Effector memory CD4-positive, alpha-beta T cell (primary cell): ENCODE measurements at regions not wholly inside any gene's neighbourhood (a gene's known extent, or its start where the extent isn't known, plus 50 kb on each side); places are given as distances from the start of the nearest gene placed in this dataset.
"Not testable (repeated sequence)": the region's sequence is repeated elsewhere in the genome, so short reads cannot be mapped to it uniquely, and the experiment has no call there.

Experiments used
- DNase-seq, 3 donors: peaks; one replicate each; pipeline ENCODE4 v3.0.0-alpha.2; 2020
- H3K27ac ChIP-seq: 2 replicates; pipeline ENCODE4 v1.7.0; 2013; ENCODE audit warnings: mild to moderate bottlenecking, low read length, moderate library complexity; ENCODE audit not compliant: insufficient read depth, poor library complexity, severe bottlenecking
- H3K27me3 ChIP-seq: replicated peaks from 2 replicates; pipeline ENCODE4 v1.7.0; 2013; ENCODE audit warnings: mild to moderate bottlenecking, low read length; ENCODE audit not compliant: insufficient read depth, control insufficient read depth, poor library complexity, severe bottlenecking
- H3K36me3 ChIP-seq: 2 replicates; pipeline ENCODE4 v1.7.0; 2013; ENCODE audit warnings: mild to moderate bottlenecking, low read length, moderate library complexity; ENCODE audit not compliant: control insufficient read depth, insufficient read depth
- H3K4me1 ChIP-seq: 2 replicates; pipeline ENCODE4 v1.7.0; 2013; ENCODE audit warnings: low read length, mild to moderate bottlenecking; ENCODE audit not compliant: control insufficient read depth, insufficient read depth, poor library complexity, severe bottlenecking
- H3K4me3 ChIP-seq: 2 replicates; pipeline ENCODE4 v1.7.0; 2013; ENCODE audit warnings: low read length, low read depth, mild to moderate bottlenecking; ENCODE audit not compliant: insufficient read depth, poor library complexity, severe bottlenecking
- H3K9me3 ChIP-seq: 2 replicates; pipeline ENCODE4 v1.7.0; 2013; ENCODE audit warnings: mild to moderate bottlenecking, low read length, moderate library complexity; ENCODE audit not compliant: control insufficient read depth

DNA sequence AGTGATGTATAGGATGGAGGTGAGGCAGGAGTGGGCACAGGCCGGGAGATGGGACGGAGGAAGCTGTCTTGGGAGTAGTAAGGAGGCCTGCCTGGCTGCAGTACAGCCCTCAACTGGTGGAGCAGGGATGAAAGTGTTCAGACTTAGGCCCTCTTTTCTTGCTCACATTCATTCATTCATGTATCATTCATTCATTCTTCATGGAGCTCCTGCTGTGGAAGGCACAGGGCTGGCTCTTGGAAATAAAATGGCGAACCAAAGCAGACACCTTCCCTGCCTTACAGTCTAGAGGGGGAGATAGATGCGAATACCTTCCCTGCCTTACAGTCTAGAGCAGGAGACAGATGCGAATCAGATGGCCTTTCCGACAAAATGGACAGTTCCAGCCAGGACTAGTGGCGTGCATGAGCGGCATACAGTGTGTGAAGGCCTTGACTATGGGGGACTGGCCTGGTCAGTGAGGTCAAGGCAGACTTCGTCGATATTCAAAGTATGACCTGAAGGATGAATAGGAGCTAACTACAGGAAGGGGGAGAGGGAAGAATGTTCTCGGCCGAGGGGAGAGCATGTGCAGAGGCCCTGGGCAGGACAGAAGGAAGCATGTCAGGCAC lies 143.2 kb upstream of the TLE3 start:
- H3K9me3 ChIP-seq, result no peaks in the 10 kb centered on the region
- no peaks in the 10 kb centered on the region for H3K36me3 ChIP-seq
- H3K4me1 ChIP-seq, result no peaks in the 10 kb centered on the region
- no peak overlapping the region for H3K4me3 ChIP-seq
- H3K27me3 ChIP-seq, result no peaks in the 10 kb centered on the region
- no peak for DNase-seq
- H3K27ac ChIP-seq, result no peak overlapping the region

DNA sequence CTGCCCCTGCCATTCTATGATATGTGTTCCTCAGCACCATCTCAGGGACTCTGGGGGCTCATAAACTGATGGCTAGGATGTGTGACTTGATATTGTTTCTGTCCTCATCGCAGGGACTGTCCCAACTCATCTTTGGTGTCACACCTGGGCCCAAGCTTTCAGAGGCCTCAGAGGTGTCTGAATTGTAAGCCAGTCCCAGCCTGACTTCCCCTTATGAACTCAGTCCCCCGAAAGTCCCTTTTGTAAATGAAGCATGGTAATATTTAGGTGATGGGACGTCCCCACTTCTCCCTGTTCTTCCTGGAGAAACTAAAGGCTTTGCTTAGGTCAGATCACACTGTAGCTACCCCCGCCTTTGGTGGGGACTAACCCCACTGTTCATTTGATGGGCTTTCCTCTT lies 142.4 kb upstream of the TLE3 start:
- Histone ChIP-seq H3K4me3 (no peak overlapping the region), H3K27ac (no peak overlapping the region), H3K4me1 (no peaks in the 10 kb centered on the region), H3K36me3 (no peaks in the 10 kb centered on the region), H3K27me3 (no peaks in the 10 kb centered on the region), H3K9me3 (no peaks in the 10 kb centered on the region)
- DNase-seq, result no peak

GRCh38 chr15:70238917-70239316 lies 141.2 kb upstream of the TLE3 start:
- no peak overlapping the region for H3K27ac ChIP-seq
- H3K4me3 ChIP-seq, result no peak overlapping the region
- no peaks in the 10 kb centered on the region for H3K36me3 ChIP-seq
- H3K4me1 ChIP-seq, result no peaks in the 10 kb centered on the region
- no peaks in the 10 kb centered on the region for H3K27me3 ChIP-seq
- DNase-seq, result no peak
- no peaks in the 10 kb centered on the region for H3K9me3 ChIP-seq

DNA sequence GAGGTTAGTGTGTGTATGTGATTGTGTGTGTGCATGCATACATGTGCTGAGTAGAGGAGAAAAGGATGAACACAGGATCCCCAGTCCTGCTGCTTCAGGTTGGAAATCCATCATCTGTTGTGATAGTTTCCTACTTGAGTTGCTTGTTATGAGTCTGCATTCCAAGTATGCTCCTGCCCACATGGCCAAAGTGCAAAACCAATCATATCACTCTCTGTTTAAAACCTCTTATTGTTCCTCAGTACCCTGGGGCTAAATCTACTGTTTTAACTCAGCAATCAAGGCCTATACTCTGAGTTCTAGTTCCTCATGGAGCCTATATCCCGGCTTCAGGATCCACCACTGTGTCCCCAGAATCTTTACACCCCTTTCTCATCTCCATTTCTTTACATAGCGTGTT lies 139.9 kb upstream of the TLE3 start:
- H3K4me1 ChIP-seq, result no peaks in the 10 kb centered on the region
- no peaks in the 10 kb centered on the region for H3K9me3 ChIP-seq
- DNase-seq, result no peak
- no peaks in the 10 kb centered on the region for H3K27me3 ChIP-seq
- H3K36me3 ChIP-seq, result no peaks in the 10 kb centered on the region
- H3K27ac ChIP-seq, result no peak overlapping the region
- no peak overlapping the region for H3K4me3 ChIP-seq

GRCh38 chr15:70236341-70237086 lies 138.8 kb upstream of the TLE3 start:
- Histone ChIP-seq H3K4me1 (no peaks in the 10 kb centered on the region), H3K4me3 (no peak overlapping the region), H3K36me3 (no peaks in the 10 kb centered on the region), H3K9me3 (no peaks in the 10 kb centered on the region), H3K27me3 (no peaks in the 10 kb centered on the region), H3K27ac (no peak overlapping the region)
- no peak for DNase-seq

DNA sequence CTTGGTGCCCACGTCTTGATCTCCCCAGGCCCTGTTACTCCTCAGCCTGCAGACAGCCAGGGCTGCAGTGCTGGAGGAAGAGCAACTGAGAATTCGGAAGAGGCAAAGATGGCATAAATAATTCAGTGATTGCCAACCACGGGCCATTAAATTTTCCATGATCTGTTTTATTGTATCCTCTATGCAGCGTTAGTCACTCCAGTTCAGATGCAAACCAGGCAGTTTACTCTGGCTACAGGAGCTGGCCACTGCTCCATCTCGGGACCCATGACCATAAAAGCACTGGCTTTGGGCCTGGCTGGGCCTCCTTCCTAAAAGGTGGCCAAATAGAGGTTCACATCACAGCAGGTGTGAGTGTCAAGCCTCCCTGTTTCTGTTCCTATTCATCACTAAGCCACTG lies 137.6 kb upstream of the TLE3 start:
- Histone ChIP-seq H3K4me1 (no peaks in the 10 kb centered on the region), H3K27ac (no peak overlapping the region)

DNA sequence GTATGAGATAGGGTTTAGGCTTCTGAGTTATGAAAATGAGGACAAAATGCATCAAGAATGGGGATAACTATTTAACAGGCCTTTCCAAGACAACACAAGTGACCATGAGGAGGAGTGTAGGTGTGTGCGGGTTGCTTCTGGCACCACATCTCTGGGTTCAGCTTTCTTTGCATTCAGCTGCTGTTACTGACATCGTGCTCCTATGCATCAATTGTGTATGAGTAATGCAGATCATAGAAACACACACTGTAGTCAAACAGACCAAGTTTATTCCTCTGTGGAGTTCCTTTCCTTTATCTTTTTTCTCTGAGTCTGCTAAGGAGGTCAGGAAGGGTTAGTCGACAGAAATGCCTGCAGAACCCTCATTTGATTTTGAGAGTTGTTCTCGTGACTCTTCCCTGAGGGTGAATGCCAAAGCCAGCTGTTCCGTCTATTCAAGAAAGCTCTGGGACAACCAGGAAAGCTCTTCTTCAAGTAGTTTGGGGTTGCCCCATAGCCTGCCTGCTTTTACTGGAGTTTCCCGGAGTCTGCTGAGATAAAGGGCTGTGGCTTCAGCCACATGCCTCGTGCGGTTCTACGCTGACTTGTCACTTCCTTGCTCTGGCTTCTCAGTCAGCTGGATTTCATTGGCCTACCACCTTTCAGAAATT lies 136.7 kb upstream of the TLE3 start:
- H3K27me3 ChIP-seq, result no peaks in the 10 kb centered on the region
- DNase-seq, result no peak
- no peaks in the 10 kb centered on the region for H3K4me1 ChIP-seq
- no peak overlapping the region for H3K4me3 ChIP-seq
- no peaks in the 10 kb centered on the region for H3K36me3 ChIP-seq
- no peak overlapping the region for H3K27ac ChIP-seq
- no peaks in the 10 kb centered on the region for H3K9me3 ChIP-seq

More for the DNA sequence above, 137.6 kb upstream of the TLE3 start:
- no peaks in the 10 kb centered on the region for H3K9me3 ChIP-seq
- H3K4me3 ChIP-seq, result no peak overlapping the region
- no peaks in the 10 kb centered on the region for H3K27me3 ChIP-seq
- no peak for DNase-seq
- H3K36me3 ChIP-seq, result no peaks in the 10 kb centered on the region

GRCh38 chr15:70231484-70231883 lies 133.8 kb upstream of the TLE3 start:
- Histone ChIP-seq H3K4me3 (no peak overlapping the region), H3K9me3 (no peaks in the 10 kb centered on the region), H3K4me1 (no peaks in the 10 kb centered on the region), H3K27me3 (no peaks in the 10 kb centered on the region), H3K27ac (no peak overlapping the region), H3K36me3 (no peaks in the 10 kb centered on the region)
- no peak for DNase-seq

DNA sequence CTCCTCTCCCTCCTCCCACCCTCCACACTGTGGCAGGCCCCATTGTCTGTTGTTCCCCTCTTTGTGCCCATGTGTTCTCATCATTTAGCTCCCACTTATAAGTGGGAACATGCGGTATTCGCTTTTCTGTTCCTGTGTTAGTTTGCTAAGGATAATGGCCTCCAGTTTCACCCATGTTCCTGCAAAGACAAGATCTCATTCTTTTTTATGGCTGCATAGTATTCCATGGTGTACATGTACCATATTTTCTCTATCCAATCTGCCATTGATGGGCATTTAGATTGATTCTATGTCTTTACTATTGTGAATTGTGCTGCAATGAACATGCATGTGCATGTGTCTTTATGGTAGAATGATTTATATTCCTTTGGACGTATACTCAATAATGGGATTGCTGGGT lies 130.2 kb upstream of the TLE3 start:
- H3K4me3 ChIP-seq, DNase-seq: not testable (repeated sequence)

GRCh38 chr15:70227147-70227546 lies 129.4 kb upstream of the TLE3 start:
- no peak for DNase-seq
- no peak overlapping the region for H3K27ac ChIP-seq
- H3K4me3 ChIP-seq, result no peak overlapping the region
- no peaks in the 10 kb centered on the region for H3K9me3 ChIP-seq
- no peaks in the 10 kb centered on the region for H3K4me1 ChIP-seq
- no peaks in the 10 kb centered on the region for H3K36me3 ChIP-seq
- H3K27me3 ChIP-seq, result no peaks in the 10 kb centered on the region

More for the DNA sequence above, 130.2 kb upstream of the TLE3 start:
- not testable (repeated sequence) for H3K27ac ChIP-seq, H3K9me3 ChIP-seq, H3K27me3 ChIP-seq, H3K4me1 ChIP-seq, H3K36me3 ChIP-seq
